Sigmoid colon (tissue), 6 donors: ENCODE measurements at regions not wholly inside any gene's neighbourhood (a gene's known extent, or its start where the extent isn't known, plus 50 kb on each side); places are given as distances from the start of the nearest gene placed in this dataset.
"Not testable (repeated sequence)": the region's sequence is repeated elsewhere in the genome, so short reads cannot be mapped to it uniquely, and the experiment has no call there.

ENCODE experiments used
- DNase-seq: peaks from one replicate; pipeline ENCODE4 v3.0.0-alpha.2; 2019
- H3K27ac ChIP-seq, 4 donors: fragments of 200-600 bp; sonication (generic); one replicate each; pipeline ENCODE4 v1.5.1; 2016 to 2019; ENCODE audit warnings: mild to moderate bottlenecking in 1 of 4
- H3K27me3 ChIP-seq, 3 donors: fragments of 200-600 bp; sonication (generic); one replicate each; pipeline ENCODE4 v1.5.1; 2019; ENCODE audit warnings: mild to moderate bottlenecking in 1 of 3
- H3K36me3 ChIP-seq, 4 donors: fragments of 200-600 bp; sonication (generic); one replicate each; pipeline ENCODE4 v1.5.1; 2016 to 2019
- H3K4me1 ChIP-seq, 4 donors: fragments of 200-600 bp; sonication (generic); one replicate each; pipeline ENCODE4 v1.5.1; 2017 to 2019
- H3K4me3 ChIP-seq, 4 donors: fragments of 200-600 bp; sonication (generic); one replicate each; pipeline ENCODE4 v1.5.1; 2017 to 2019; ENCODE audit warnings: mild to moderate bottlenecking in 2 of 4, moderate library complexity in 1 of 4
- H3K9me3 ChIP-seq, 4 donors: fragments of 200-600 bp in 3 of 4; sonication (generic) in 3 of 4; one replicate each; pipeline versions ENCODE4 v1.5.1 to v1.6.1; 2013 to 2019
- CTCF ChIP-seq, 4 experiments: fragments of 450-650 bp in 3 of 4; fragments of 200-600 bp in 1 of 4; IDR thresholded peaks; one replicate each; pipeline ENCODE4 v1.5.1; 2016 to 2019; ENCODE audit warnings: antibody characterized with exemption in 4 of 4, mild to moderate bottlenecking in 3 of 4, moderate library complexity in 2 of 4
- EP300 ChIP-seq, 4 donors: sonication (generic); formaldehyde crosslinking; IDR thresholded peaks; one replicate each; pipeline ENCODE4 v1.6.1; 2017; ENCODE audit warnings: antibody characterized with exemption in 4 of 4
- POLR2A ChIP-seq, 2 donors: fragments of 450-650 bp; IDR thresholded peaks; one replicate each; pipeline ENCODE4 v1.6.1; 2016; ENCODE audit warnings: antibody characterized with exemption in 2 of 2, mild to moderate bottlenecking in 2 of 2, moderate library complexity in 2 of 2
- POLR2AphosphoS5 ChIP-seq, 4 donors: sonication (generic); formaldehyde crosslinking; IDR thresholded peaks; one replicate each; pipeline ENCODE4 v1.6.1; 2017; ENCODE audit warnings: antibody characterized with exemption in 4 of 4
- WGBS, 2 donors: extraction: QIAGEN DNeasy Blood & Tissue Kit; methylation state at CpG; one replicate each; pipeline ENCODE4 v1.1.7; 2013; 5-methylcytosine and 5-hydroxymethylcytosine counted together
- intact Hi-C: fragments of 100-400 bp; cut with DNase I; formaldehyde crosslinking; loops from one replicate; pipeline ENCODE4 v1.15.1; 2023
- donor health status: healthy with polysubstance abuse.
- donor health status: healthy.

- Histone ChIP-seq H3K27ac (no peak overlapping the region), H3K4me1 (no peaks in the 10 kb centered on the region), H3K36me3 (no peaks in the 10 kb centered on the region), H3K9me3 (peaks cover 0 to under 1% (median 0%) of the 10 kb centered on the region in 4 donors), H3K4me3 (no peak overlapping the region), H3K27me3 (no peaks in the 10 kb centered on the region)
- 77 to 87% methylated on average over 2 of the region's 2 CpGs for WGBS, 2 donors
- TF ChIP-seq EP300 (IDR thresholded peaks at IDR 0.05) (no peak), POLR2AphosphoS5 (IDR thresholded peaks at IDR 0.05) (no peak)
- DNase-seq: no peak
- intact Hi-C loops: no loop called here
Observed at GRCh38 chr4:28009541-28009940, 1148.9 kb downstream of the STIM2 start.

- no peak overlapping the region for H3K27ac ChIP-seq
- H3K4me3 ChIP-seq: no peak overlapping the region
- H3K9me3 ChIP-seq: peaks cover 0 to 3% (median 0%) of the 10 kb centered on the region in 4 donors
- no peak for DNase-seq
- TF ChIP-seq POLR2A (IDR thresholded peaks at IDR 0.05): no peak
- TF ChIP-seq POLR2AphosphoS5 (IDR thresholded peaks at IDR 0.05): no peak
- no peak for TF ChIP-seq CTCF (IDR thresholded peaks at IDR 0.05)
- no peak for TF ChIP-seq EP300 (IDR thresholded peaks at IDR 0.05)
- no peaks in the 10 kb centered on the region for H3K4me1 ChIP-seq
- no peaks in the 10 kb centered on the region for H3K36me3 ChIP-seq
- intact Hi-C loops: no loop called here
- 89 to 94% methylated on average over 6 of the region's 6 CpGs for WGBS, 2 donors
- H3K27me3 ChIP-seq: no peaks in the 10 kb centered on the region
Observed at GRCh38 chr4:28010577-28011240, 1150.1 kb downstream of the STIM2 start.

- TF ChIP-seq POLR2AphosphoS5 (IDR thresholded peaks at IDR 0.05) (no peak), EP300 (IDR thresholded peaks at IDR 0.05) (no peak), CTCF (IDR thresholded peaks at IDR 0.05) (no peak), POLR2A (IDR thresholded peaks at IDR 0.05) (no peak)
- H3K4me3 ChIP-seq: no peak overlapping the region
- intact Hi-C loops: no loop called here
- no peaks in the 10 kb centered on the region for H3K4me1 ChIP-seq
- H3K36me3 ChIP-seq: no peaks in the 10 kb centered on the region
- H3K27ac ChIP-seq: no peak overlapping the region
- WGBS, 2 donors: 89 to 94% methylated on average over 4 of the region's 4 CpGs
- peaks cover 0 to 3% (median 0%) of the 10 kb centered on the region in 4 donors for H3K9me3 ChIP-seq
- no peaks in the 10 kb centered on the region for H3K27me3 ChIP-seq
- no peak for DNase-seq
Observed at GRCh38 chr4:28014469-28014868, 1153.8 kb downstream of the STIM2 start.

- DNase-seq: no peak
- 43 to 60% methylated on average over 2 of the region's 2 CpGs for WGBS, 2 donors
- no peaks in the 10 kb centered on the region for H3K27me3 ChIP-seq
- intact Hi-C loops: no loop called here
- H3K27ac ChIP-seq: no peak overlapping the region
- H3K4me3 ChIP-seq: no peak overlapping the region
- TF ChIP-seq POLR2A (IDR thresholded peaks at IDR 0.05) (no peak), CTCF (IDR thresholded peaks at IDR 0.05) (no peak), POLR2AphosphoS5 (IDR thresholded peaks at IDR 0.05) (no peak), EP300 (IDR thresholded peaks at IDR 0.05) (no peak)
- no peaks in the 10 kb centered on the region for H3K4me1 ChIP-seq
- peaks cover 0 to 3% (median 0%) of the 10 kb centered on the region in 4 donors for H3K9me3 ChIP-seq
- H3K36me3 ChIP-seq: no peaks in the 10 kb centered on the region
Observed at GRCh38 chr4:28015996-28016395, 1155.4 kb downstream of the STIM2 start.

GRCh38 chr4:28038253-28038652 lies 1177.6 kb downstream of the STIM2 start:
- H3K36me3 ChIP-seq, intact Hi-C loops, H3K27ac ChIP-seq, H3K9me3 ChIP-seq, H3K4me3 ChIP-seq, H3K4me1 ChIP-seq, DNase-seq, H3K27me3 ChIP-seq: not testable (repeated sequence)
- WGBS, 2 donors: 47 to 56% methylated on average over 6 of the region's 6 CpGs

- no peaks in the 10 kb centered on the region for H3K36me3 ChIP-seq
- no peak for TF ChIP-seq POLR2A (IDR thresholded peaks at IDR 0.05)
- TF ChIP-seq CTCF (IDR thresholded peaks at IDR 0.05): no peak
- no peak for TF ChIP-seq POLR2AphosphoS5 (IDR thresholded peaks at IDR 0.05)
- TF ChIP-seq EP300 (IDR thresholded peaks at IDR 0.05): no peak
- no peak overlapping the region for H3K27ac ChIP-seq
- intact Hi-C loops: no loop called here
- DNase-seq: no peak
- WGBS, 2 donors: 56 to 68% methylated on average over 3 of the region's 3 CpGs
- H3K27me3 ChIP-seq: no peaks in the 10 kb centered on the region
- no peaks in the 10 kb centered on the region for H3K4me1 ChIP-seq
- H3K4me3 ChIP-seq: no peak overlapping the region
- H3K9me3 ChIP-seq: no peaks in the 10 kb centered on the region
Observed at GRCh38 chr4:28062562-28062961, 1201.9 kb downstream of the STIM2 start.
